Adipocyte (in vitro differentiated cells): ENCODE measurements at regions not wholly inside any gene's neighbourhood (a gene's known extent, or its start where the extent isn't known, plus 50 kb on each side); places are given as distances from the start of the nearest gene placed in this dataset.
A peak's percentile ranks its signal among the peaks of the same experiment; 100 is the strongest.
"Not testable (repeated sequence)": the region's sequence is repeated elsewhere in the genome, so short reads cannot be mapped to it uniquely, and the experiment has no call there.

Source experiments
- DNase-seq: peaks from one replicate; pipeline ENCODE4 v3.0.0-alpha.2; 2015; ENCODE audit warnings: low read depth
- H3K27me3 ChIP-seq: replicated peaks from 2 replicates; pipeline ENCODE4 v1.7.0; 2013; ENCODE audit warnings: mild to moderate bottlenecking, low read length, moderate library complexity; ENCODE audit not compliant: control insufficient read depth, insufficient read depth
- H3K36me3 ChIP-seq: 2 replicates; pipeline ENCODE4 v1.7.0; 2013; ENCODE audit warnings: low read length, mild to moderate bottlenecking, moderate library complexity; ENCODE audit not compliant: control insufficient read depth, insufficient read depth, severe bottlenecking
- H3K4me1 ChIP-seq: 2 replicates; pipeline ENCODE4 v1.7.0; 2013; ENCODE audit warnings: mild to moderate bottlenecking, low read length, moderate library complexity; ENCODE audit not compliant: control insufficient read depth, insufficient read depth
- H3K4me3 ChIP-seq: 2 replicates; pipeline ENCODE4 v1.7.0; 2013; ENCODE audit warnings: mild to moderate bottlenecking, low read length, moderate library complexity
- H3K9ac ChIP-seq: 2 replicates; pipeline ENCODE4 v1.7.0; 2013; ENCODE audit warnings: mild to moderate bottlenecking, low read length, moderate library complexity
- H3K9me3 ChIP-seq: 2 replicates; pipeline ENCODE4 v1.7.0; 2013; ENCODE audit warnings: mild to moderate bottlenecking, low read length, moderate library complexity; ENCODE audit not compliant: control insufficient read depth

GRCh38 chr6:49274809-49275769 is 188.0 kb downstream of the MMUT start:
- H3K4me3 ChIP-seq, H3K36me3 ChIP-seq, H3K9me3 ChIP-seq, H3K4me1 ChIP-seq, H3K27me3 ChIP-seq, H3K9ac ChIP-seq, DNase-seq: not testable (repeated sequence)

GRCh38 chr6:49269190-49269589 is 193.9 kb downstream of the MMUT start:
- no peaks in the 10 kb centered on the region for H3K4me1 ChIP-seq
- no peaks in the 10 kb centered on the region for H3K36me3 ChIP-seq
- no peaks in the 10 kb centered on the region for H3K9me3 ChIP-seq
- H3K4me3 ChIP-seq: no peak overlapping the region
- peak; percentile 32 for DNase-seq
- no peak overlapping the region for H3K9ac ChIP-seq
- no peaks in the 10 kb centered on the region for H3K27me3 ChIP-seq

- H3K4me3 ChIP-seq: no peak overlapping the region
- H3K9me3 ChIP-seq: no peaks in the 10 kb centered on the region
- H3K36me3 ChIP-seq: no peaks in the 10 kb centered on the region
- H3K27me3 ChIP-seq: no peaks in the 10 kb centered on the region
- H3K9ac ChIP-seq: no peak overlapping the region
- no peaks in the 10 kb centered on the region for H3K4me1 ChIP-seq
- DNase-seq: no peak
These were observed 198.1 kb downstream of the MMUT start for GRCh38 chr6:49264909-49265308.

- Histone ChIP-seq H3K36me3 (no peaks in the 10 kb centered on the region), H3K27me3 (no peaks in the 10 kb centered on the region), H3K4me3 (no peak overlapping the region), H3K4me1 (no peaks in the 10 kb centered on the region), H3K9ac (no peak overlapping the region), H3K9me3 (no peaks in the 10 kb centered on the region)
- no peak for DNase-seq
These were observed 198.6 kb downstream of the MMUT start for GRCh38 chr6:49264496-49264895.

GRCh38 chr6:49257549-49257948 is 205.5 kb downstream of the MMUT start:
- H3K4me3 ChIP-seq: no peak overlapping the region
- no peaks in the 10 kb centered on the region for H3K4me1 ChIP-seq
- DNase-seq: no peak
- no peak overlapping the region for H3K9ac ChIP-seq
- no peaks in the 10 kb centered on the region for H3K9me3 ChIP-seq
- no peaks in the 10 kb centered on the region for H3K36me3 ChIP-seq
- no peaks in the 10 kb centered on the region for H3K27me3 ChIP-seq

- no peaks in the 10 kb centered on the region for H3K9me3 ChIP-seq
- H3K36me3 ChIP-seq: no peaks in the 10 kb centered on the region
- no peaks in the 10 kb centered on the region for H3K4me1 ChIP-seq
- H3K9ac ChIP-seq: no peak overlapping the region
- no peak overlapping the region for H3K4me3 ChIP-seq
- no peaks in the 10 kb centered on the region for H3K27me3 ChIP-seq
- DNase-seq: no peak
These were observed 207.7 kb downstream of the MMUT start for GRCh38 chr6:49255335-49255734.

- DNase-seq: no peak
- Histone ChIP-seq H3K4me1 (no peaks in the 10 kb centered on the region), H3K9ac (no peak overlapping the region), H3K9me3 (no peaks in the 10 kb centered on the region), H3K36me3 (no peaks in the 10 kb centered on the region), H3K4me3 (no peak overlapping the region), H3K27me3 (no peaks in the 10 kb centered on the region)
These were observed 210.2 kb downstream of the MMUT start for GRCh38 chr6:49252901-49253300.

GRCh38 chr6:49233483-49233882 is 229.6 kb downstream of the MMUT start:
- Histone ChIP-seq H3K9me3 (peaks cover 9% of the 10 kb centered on the region), H3K4me1 (no peaks in the 10 kb centered on the region), H3K9ac (no peak overlapping the region), H3K27me3 (no peaks in the 10 kb centered on the region), H3K36me3 (no peaks in the 10 kb centered on the region), H3K4me3 (no peak overlapping the region)
- DNase-seq: no peak

- no peak overlapping the region for H3K4me3 ChIP-seq
- no peak for DNase-seq
- H3K27me3 ChIP-seq: no peaks in the 10 kb centered on the region
- no peaks in the 10 kb centered on the region for H3K4me1 ChIP-seq
- H3K9me3 ChIP-seq: peaks cover 13% of the 10 kb centered on the region
- H3K36me3 ChIP-seq: no peaks in the 10 kb centered on the region
- no peak overlapping the region for H3K9ac ChIP-seq
These were observed 237.6 kb downstream of the MMUT start for GRCh38 chr6:49225471-49225870.

- peaks cover 33% of the 10 kb centered on the region for H3K9me3 ChIP-seq
- H3K27me3 ChIP-seq: no peaks in the 10 kb centered on the region
- H3K4me1 ChIP-seq: no peaks in the 10 kb centered on the region
- no peak overlapping the region for H3K9ac ChIP-seq
- H3K4me3 ChIP-seq: no peak overlapping the region
- no peak for DNase-seq
- H3K36me3 ChIP-seq: no peaks in the 10 kb centered on the region
These were observed 242.8 kb downstream of the MMUT start for GRCh38 chr6:49220293-49220692.

- no peak for DNase-seq
- H3K36me3 ChIP-seq: no peaks in the 10 kb centered on the region
These were observed 257.5 kb downstream of the MMUT start for GRCh38 chr6:49205526-49205925.

More at GRCh38 chr6:49205526-49205925, 257.5 kb downstream of the MMUT start:
- H3K4me3 ChIP-seq: no peak overlapping the region
- H3K4me1 ChIP-seq: peaks cover 6% of the 10 kb centered on the region
- H3K9ac ChIP-seq: no peak overlapping the region
- H3K9me3 ChIP-seq: peaks cover 3% of the 10 kb centered on the region
- no peaks in the 10 kb centered on the region for H3K27me3 ChIP-seq
